NB4 (cell line): ENCODE measurements at regions not wholly inside any gene's neighbourhood (a gene's known extent, or its start where the extent isn't known, plus 50 kb on each side); places are given as distances from the start of the nearest gene placed in this dataset.

Experiments
- CTCF ChIP-seq: IDR thresholded peaks from one replicate; pipeline ENCODE4 v1.5.1; 2012; ENCODE audit warnings: low read depth, low read length
- MYC ChIP-seq: IDR thresholded peaks from 2 replicates; pipeline ENCODE4 v1.6.1; 2011; ENCODE audit warnings: low read depth, low read length

- no peak for TF ChIP-seq CTCF
- TF ChIP-seq MYC = no peak
These were observed 231.8 kb downstream of the MAP2K4 start for GRCh38 chr17:12252462-12252861.
